RPMI8226 (cell line): ENCODE measurements at regions not wholly inside any gene's neighbourhood (a gene's known extent, or its start where the extent isn't known, plus 50 kb on each side); places are given as distances from the start of the nearest gene placed in this dataset.
"Not testable (repeated sequence)": the region's sequence is repeated elsewhere in the genome, so short reads cannot be mapped to it uniquely, and the experiment has no call there.

Experiments used
- DNase-seq: peaks from one replicate; pipeline ENCODE4 v3.0.0-alpha.2; 2015

GRCh38 chr10:123270806-123271205 lies 116.6 kb downstream of the BUB3 start:
- DNase-seq = no peak

- DNase-seq = no peak
These were observed 118.0 kb downstream of the BUB3 start for GRCh38 chr10:123272171-123272570.

GRCh38 chr10:123274306-123275135 lies 120.3 kb downstream of the BUB3 start:
- no peak for DNase-seq

- no peak for DNase-seq
These were observed 120.9 kb downstream of the BUB3 start for GRCh38 chr10:123275136-123275564.

- no peak for DNase-seq
These were observed 124.2 kb downstream of the BUB3 start for GRCh38 chr10:123278445-123278844.

- not testable (repeated sequence) for DNase-seq
These were observed 129.2 kb downstream of the BUB3 start for GRCh38 chr10:123283371-123283770.

GRCh38 chr10:123284022-123284421 lies 129.8 kb downstream of the BUB3 start:
- no peak for DNase-seq

- DNase-seq = no peak
These were observed 133.5 kb downstream of the BUB3 start for GRCh38 chr10:123287594-123288247.

- DNase-seq = no peak
These were observed 135.2 kb downstream of the BUB3 start for GRCh38 chr10:123289432-123289831.

GRCh38 chr10:123294109-123294508 lies 139.9 kb downstream of the BUB3 start:
- no peak for DNase-seq

- DNase-seq = no peak
These were observed 140.7 kb downstream of the BUB3 start for GRCh38 chr10:123294886-123295285.

- DNase-seq = no peak
These were observed 141.4 kb downstream of the BUB3 start for GRCh38 chr10:123295644-123296043.

- no peak for DNase-seq
These were observed 143.0 kb downstream of the BUB3 start for GRCh38 chr10:123297175-123297574.

- DNase-seq = no peak
These were observed 144.4 kb downstream of the BUB3 start for GRCh38 chr10:123298583-123298982.

GRCh38 chr10:123299598-123299997 lies 145.4 kb downstream of the BUB3 start:
- no peak for DNase-seq

GRCh38 chr10:123301077-123301857 lies 147.1 kb downstream of the BUB3 start:
- DNase-seq = no peak

GRCh38 chr10:123303581-123304337 lies 149.6 kb downstream of the BUB3 start:
- no peak for DNase-seq

GRCh38 chr10:123305671-123306070 lies 151.5 kb downstream of the BUB3 start:
- no peak for DNase-seq

- no peak for DNase-seq
These were observed 152.1 kb downstream of the BUB3 start for GRCh38 chr10:123306290-123306689.

- DNase-seq = no peak
These were observed 155.5 kb downstream of the BUB3 start for GRCh38 chr10:123309731-123310130.

- DNase-seq = no peak
These were observed 162.6 kb downstream of the BUB3 start for GRCh38 chr10:123316776-123317175.

GRCh38 chr10:123318516-123318915 lies 164.3 kb downstream of the BUB3 start:
- DNase-seq = no peak

GRCh38 chr10:123320091-123320490 lies 165.9 kb downstream of the BUB3 start:
- DNase-seq = no peak
